ENCODE measurements at regions not wholly inside any gene's neighbourhood (a gene's known extent, or its start where the extent isn't known, plus 50 kb on each side); places are given as distances from the start of the nearest gene placed in this dataset.

DNA sequence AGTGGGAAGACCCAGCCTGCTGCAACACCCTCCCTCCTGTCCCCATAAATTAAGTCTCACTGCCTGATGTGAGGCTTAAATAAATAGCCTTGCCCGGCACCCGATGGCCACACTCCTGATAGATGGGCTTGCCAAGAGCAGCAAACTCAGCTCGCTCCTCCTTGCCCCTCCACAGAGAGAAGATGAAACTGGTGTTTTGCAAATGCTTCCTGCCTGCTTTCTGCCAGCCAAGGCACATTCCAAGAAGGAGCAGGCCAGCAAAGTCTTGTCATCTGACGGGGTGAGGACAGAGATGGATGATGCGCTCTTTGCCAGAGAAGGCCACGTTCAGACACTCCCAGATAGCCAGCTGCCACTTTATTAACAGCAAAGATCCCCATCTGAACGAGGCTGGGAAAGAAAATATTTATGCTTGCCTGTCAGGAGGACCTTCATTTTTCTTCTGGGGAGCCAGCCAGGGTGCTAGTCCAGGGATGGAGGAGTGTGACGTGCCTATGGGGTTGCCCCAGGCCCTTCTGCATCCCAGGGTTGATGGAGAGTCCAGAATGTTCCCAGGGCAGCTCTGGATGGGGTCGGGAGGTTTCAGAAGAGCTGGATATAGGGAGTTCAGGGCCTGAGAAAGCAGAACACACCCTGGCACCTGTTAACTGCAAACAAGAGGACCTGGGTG, 265.4 kb downstream of the FOXD2 start:
- DNase-seq (ENCODE audit: low spot score), result no peak

DNA sequence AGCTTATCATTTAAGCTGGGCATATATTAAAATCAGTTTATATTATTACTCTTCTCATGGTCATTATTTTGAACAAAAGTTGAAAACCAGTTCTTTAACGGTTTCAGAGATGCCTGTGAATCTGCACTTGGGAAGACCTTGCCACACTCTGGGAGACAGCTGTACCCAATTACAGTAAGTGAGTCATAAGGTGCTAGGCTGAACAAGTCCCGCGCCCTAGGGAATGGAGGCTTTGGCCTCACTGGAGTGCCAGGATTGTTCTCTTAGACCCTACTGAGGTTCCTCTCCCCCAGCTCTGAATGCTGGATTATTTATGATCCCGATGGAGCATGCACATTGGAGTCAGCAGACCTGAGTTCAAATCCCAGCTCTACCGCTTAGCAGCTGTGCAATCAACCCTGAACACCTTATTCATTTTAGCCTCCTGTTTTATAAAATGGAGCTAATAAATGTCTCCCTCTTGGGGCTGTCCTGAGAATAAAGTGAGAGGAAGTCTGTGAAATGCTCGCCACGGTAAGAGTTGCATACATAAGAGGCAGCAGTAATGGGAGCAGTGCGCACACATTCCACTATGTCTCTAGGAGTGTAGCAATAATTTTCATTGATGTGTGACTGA, 266.2 kb downstream of the FOXD2 start:
- DNase-seq (ENCODE audit: low spot score), result peak; percentile 32

DNA sequence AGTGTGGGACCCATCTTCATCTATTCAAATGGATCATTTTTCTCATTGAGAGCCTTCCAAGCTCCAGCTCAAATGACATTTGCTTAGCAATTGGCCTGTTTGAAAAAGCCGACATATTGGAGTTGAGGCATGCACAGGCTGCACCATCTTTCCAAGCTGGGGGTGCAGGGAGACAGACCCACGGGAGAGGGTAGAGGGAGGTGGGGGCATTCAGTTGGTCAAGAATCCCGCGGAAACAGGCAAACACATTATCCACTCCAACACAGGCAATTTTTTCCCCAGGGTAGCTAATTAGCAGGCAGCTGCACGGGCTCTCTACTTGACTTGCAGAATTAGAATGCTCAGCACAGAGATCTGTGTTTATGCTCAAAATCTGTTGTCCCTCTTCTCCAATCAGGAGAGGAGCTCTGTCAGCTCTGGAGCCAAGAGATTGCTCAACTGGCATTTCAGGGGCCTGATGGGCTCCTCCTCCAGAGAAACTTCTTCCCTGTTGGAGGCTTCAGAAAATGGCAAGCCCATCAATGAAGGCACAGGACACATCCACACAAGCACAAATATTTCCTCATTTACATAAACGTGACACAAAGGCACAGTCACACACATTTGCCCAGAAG, 267.8 kb downstream of the FOXD2 start:
- DNase-seq (ENCODE audit: low spot score), result no peak

DNA sequence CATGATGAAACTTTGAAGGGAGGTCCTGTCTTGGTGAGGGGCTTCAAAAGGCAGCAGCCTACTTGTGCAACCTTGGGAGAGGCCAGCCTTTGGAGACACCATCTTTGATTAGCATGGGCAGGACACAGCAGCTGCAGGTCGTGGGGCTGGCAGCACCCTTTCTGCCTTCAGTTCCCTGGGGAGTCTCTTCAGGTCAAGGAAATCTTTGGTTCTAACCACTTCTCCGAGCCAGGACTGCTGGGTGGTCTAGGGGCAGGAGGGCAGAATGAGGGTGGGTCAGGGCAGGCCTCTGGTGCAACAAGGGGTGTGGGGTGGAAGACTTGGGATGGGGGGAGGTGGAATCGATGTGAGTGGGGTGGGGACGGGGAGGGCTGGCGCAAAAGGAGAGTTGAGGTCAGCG, 269.7 kb downstream of the FOXD2 start:
- DNase-seq (ENCODE audit: low spot score), result no peak

DNA sequence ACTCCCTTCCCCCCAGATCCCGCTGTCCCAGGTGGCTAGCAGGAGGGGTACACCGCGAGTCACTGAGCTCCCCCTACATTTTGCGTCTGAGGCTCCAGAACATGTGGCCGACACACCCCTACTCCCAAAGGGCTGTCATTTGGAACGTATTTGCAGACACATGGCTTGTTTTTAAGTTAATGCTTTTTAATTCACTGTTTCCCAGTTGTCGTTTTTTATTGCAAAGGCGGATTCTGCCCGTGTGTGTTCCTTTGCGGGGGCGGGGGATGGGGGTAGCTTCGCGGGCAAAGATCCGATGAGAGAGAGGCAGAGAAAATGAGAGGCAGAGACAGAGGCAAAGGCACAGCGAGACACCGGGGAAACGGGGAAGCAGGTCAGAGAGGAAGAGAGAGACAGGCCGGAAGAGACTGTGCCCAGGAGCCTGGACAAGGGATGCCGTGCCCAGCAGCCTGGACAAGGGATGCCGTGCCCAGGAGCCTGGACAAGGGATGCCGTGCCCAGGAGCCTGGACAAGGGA, 270.2 kb downstream of the FOXD2 start:
- DNase-seq (ENCODE audit: low spot score), result no peak

DNA sequence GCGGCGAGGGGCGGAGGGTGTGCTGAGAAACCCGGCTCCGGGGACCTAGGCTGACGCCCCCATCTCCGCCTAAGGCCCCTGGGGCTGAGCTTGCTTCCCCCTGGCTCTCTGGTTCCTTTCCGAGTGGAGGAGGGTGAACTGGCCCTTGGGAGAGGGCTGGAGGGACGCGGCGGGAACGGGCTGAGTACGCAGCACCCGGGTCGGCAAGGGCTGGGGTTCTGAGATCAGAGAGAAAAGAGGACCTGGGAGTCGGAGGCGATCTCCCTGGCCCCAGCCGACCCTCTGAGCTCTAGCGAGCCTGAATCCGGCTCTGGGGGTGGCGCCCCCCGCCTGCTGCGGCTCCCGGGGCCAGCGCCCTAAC, 270.8 kb downstream of the FOXD2 start:
- no peak for DNase-seq (ENCODE audit: low spot score)

DNA sequence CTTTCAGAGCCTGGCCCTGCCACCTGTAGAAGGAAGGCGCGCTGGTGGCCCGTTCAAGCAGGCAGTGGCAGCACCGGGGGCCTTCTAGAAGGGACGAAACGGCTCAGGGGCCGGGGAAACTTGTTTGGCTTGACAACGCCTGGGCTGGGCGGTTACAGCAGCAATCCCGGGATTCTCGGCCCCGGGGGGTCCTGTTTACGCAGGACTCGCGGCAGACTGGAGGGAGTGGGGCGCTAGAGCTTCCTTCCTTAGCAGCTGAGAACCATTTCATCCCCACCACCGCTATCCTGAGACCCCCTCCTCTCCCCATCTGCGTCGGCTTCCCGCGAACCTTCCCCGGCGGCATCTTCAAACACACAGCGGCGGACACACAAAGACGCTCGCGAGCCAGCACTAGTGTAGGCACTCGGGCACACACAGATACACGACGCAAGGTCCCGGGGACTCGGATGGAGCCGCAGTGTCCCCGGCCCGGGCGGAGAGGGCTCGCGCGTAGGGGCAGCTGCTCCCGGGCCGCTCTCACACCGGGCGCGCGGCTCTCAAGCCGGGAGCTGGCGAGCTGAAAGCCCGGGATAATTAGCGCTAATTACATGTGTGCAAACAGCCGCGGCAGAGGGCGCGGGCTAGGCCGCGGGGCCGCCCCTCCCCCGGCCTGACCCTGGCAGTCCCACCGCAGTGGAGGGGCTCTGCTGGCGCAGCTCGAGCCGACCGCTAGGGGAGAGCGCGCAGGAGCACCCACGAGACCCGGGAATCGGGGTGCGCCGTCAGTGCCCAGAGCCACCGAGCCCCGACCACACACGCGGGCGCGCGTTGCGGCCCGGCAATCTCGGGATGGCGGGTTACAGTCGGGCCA, 271.4 kb downstream of the FOXD2 start:
- peak; percentile 39 for DNase-seq (ENCODE audit: low spot score)

DNA sequence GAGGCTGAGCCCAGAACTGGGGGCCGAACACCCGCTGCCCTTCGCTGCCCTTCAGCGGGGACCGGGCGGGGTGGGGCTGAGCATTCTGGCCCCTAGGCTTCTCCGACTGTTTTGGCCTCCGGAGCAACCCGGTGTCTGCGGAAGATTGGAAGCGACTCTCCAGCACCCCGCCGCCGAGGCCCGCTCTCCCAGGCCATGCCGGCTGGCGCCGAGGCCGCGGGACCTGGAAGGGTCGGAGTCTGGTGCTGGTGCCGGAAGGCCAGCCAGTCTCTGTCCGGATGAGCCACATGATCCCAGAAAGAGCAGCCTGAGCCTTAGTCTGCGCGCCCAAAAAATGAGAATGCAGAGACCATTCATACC, 272.0 kb downstream of the FOXD2 start:
- DNase-seq (ENCODE audit: low spot score), result peak; percentile 35

DNA sequence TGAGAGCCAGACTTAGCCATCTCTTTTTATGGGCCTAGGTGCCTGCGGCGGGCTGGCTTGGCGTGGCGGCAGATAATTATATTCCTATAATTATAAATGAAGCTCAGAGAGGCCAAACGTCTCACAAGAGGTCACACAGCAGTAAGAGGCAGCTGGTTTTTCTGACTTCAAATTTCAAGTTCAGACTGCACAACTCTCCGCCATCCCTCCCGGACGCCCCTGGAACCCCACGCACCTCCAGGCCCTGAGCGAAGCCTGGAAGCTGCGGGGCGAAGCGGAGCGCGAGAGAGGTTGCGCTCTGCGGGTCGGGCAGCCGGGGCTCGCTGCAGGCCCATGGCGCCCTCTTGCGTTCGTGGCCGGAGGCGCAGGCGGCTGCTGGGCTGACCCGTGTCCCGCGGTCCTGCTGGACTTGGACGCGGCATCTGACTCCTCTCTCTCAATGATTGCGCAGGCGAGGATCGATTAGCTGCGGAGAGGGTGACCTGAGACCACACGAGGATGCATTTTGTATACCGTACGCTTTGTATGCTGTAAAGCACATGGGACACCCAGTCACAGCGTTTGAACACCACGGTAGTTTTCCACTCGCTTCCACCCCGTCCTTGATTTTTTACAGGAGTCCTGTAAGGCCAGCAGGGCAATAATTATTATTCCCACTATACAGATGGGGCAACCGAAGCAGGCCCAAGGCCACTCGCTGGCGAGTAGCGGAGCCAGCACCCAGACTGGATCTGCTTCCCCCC, 272.7 kb downstream of the FOXD2 start:
- DNase-seq (ENCODE audit: low spot score), result peak; percentile 50
